BJ (cell line): ENCODE measurements at regions not wholly inside any gene's neighbourhood (a gene's known extent, or its start where the extent isn't known, plus 50 kb on each side); places are given as distances from the start of the nearest gene placed in this dataset.

Source experiments
- CTCF ChIA-PET: fragments of 350-600 bp; formaldehyde crosslinking; extraction: SDS; loops from one replicate; lab custom pipeline; 2021; ENCODE audit warnings: antibody characterized with exemption, inconsistent platforms; lab: Yijun Ruan, JAX
- POLR2A ChIA-PET: fragments of 300-600 bp; sonication (Branson Sonifier 250); formaldehyde crosslinking; extraction: SDS; loops from one replicate; lab custom pipeline; 2021; ENCODE audit warnings: antibody characterized with exemption; lab: Charles Lee
- DNase-seq: peaks from one replicate; pipeline ENCODE4 v3.0.0-alpha.2; 2011; ENCODE audit warnings: low read depth
- H3K27me3 ChIP-seq: 2 replicates; pipeline ENCODE4 v1.6.0; 2011; ENCODE audit warnings: low read length; ENCODE audit not compliant: control insufficient read depth, insufficient read depth
- H3K36me3 ChIP-seq: 2 replicates; pipeline ENCODE4 v1.5.1; 2011; ENCODE audit warnings: low read length; ENCODE audit not compliant: control insufficient read depth, insufficient read depth
- H3K4me3 ChIP-seq: 2 replicates; pipeline ENCODE4 v1.5.1; 2011; ENCODE audit warnings: low read depth, mild to moderate bottlenecking, control low read depth, low read length
- TF ChIP-seq, protein P1 (sequence below): IDR thresholded peaks from 2 replicates; pipeline ENCODE4 v1.5.1; 2011; ENCODE audit warnings: low read depth, mild to moderate bottlenecking, control low read depth, inconsistent platforms, low read length, moderate library complexity; ENCODE audit not compliant: insufficient read depth

DNA sequence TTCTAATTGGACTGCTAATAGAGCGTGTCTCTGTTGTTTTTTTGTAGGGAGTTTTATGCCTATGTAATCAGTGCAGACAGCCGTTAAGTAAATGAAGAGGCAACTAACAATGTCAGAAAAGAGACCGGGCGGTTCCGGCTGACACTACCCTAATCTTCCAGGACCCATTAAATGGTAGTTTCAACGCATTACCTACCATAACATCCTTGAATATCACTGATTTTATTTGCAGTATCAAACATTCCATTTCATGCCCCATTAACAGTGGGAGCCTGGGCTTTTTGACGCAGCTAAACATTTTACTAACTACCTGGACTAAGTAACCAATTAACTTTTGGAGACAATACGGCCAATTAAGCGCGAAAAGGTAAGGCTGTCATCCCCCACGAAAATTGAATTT, 832.9 kb upstream of the NR2F2 start:
- H3K4me3 ChIP-seq = no peak overlapping the region
- ChIA-PET CTCF (no interaction called here), POLR2A (no interaction called here)
- DNase-seq = no peak
- TF ChIP-seq, protein P1, sequence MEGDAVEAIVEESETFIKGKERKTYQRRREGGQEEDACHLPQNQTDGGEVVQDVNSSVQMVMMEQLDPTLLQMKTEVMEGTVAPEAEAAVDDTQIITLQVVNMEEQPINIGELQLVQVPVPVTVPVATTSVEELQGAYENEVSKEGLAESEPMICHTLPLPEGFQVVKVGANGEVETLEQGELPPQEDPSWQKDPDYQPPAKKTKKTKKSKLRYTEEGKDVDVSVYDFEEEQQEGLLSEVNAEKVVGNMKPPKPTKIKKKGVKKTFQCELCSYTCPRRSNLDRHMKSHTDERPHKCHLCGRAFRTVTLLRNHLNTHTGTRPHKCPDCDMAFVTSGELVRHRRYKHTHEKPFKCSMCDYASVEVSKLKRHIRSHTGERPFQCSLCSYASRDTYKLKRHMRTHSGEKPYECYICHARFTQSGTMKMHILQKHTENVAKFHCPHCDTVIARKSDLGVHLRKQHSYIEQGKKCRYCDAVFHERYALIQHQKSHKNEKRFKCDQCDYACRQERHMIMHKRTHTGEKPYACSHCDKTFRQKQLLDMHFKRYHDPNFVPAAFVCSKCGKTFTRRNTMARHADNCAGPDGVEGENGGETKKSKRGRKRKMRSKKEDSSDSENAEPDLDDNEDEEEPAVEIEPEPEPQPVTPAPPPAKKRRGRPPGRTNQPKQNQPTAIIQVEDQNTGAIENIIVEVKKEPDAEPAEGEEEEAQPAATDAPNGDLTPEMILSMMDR = no peak
- no peaks in the 10 kb centered on the region for H3K27me3 ChIP-seq
- H3K36me3 ChIP-seq = no peaks in the 10 kb centered on the region

DNA sequence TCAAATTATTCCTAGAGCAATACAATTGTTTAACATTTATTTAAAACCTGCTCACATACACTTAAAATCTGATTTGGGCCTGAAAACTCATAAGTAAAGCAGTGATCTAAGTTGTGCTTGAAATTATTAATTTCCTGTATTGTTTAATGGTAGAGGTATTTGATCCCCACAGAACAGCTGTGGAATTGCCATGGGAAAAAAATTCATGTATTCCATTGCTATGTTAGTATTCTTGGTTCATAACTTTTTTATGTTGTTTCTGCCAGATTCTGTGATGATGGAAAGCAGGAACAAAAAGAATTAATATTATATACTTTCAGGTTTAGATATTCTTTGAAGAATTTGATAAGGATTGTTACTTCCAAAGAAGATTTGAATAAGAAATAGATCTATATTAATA, 831.5 kb upstream of the NR2F2 start:
- DNase-seq = no peak
- POLR2A ChIA-PET = no interaction called here
- CTCF ChIA-PET = no interaction called here
- H3K27me3 ChIP-seq = no peaks in the 10 kb centered on the region
- H3K36me3 ChIP-seq = no peaks in the 10 kb centered on the region
- H3K4me3 ChIP-seq = no peak overlapping the region
- TF ChIP-seq, protein P1 = no peak

DNA sequence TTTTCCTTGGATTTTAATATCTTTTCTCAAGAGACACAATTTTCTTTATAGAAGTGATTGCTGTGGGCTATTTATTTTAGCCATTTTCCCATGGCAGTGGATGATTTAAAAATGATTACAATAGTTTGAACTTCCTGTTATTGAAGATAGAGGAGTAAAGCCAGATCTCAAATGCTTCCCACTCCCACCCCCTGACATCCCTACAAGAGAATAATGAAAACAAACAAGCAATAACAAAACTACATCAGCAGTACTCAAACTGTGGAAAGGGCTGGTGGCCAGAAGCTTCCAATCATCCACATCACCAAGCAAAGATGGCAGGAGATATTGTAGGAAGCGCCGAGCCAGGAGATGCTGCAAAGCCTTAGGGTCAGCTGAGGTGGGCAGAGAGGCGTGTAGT, 831.1 kb upstream of the NR2F2 start:
- no peaks in the 10 kb centered on the region for H3K27me3 ChIP-seq
- ChIA-PET CTCF (no interaction called here), POLR2A (no interaction called here)
- TF ChIP-seq, protein P1 = no peak
- H3K36me3 ChIP-seq = no peaks in the 10 kb centered on the region
- DNase-seq = no peak
- no peak overlapping the region for H3K4me3 ChIP-seq

DNA sequence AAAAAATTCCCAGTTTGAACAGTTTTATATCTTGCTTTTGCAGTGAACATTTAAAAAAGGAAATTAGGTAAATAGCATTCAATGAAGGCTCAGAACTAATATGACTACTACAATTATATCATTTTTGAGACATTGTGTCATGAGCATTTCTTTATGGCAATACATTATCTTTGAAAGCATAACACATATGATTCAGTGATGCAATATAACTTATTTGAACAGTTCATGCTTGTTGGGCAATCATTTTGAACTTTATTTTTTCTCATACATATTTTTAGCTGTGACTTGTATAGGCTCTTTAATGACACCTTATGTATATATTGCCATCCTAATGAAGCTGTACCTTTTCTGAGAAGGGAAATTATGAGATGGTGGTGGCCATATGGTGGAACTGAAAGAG, 828.6 kb upstream of the NR2F2 start:
- ChIA-PET POLR2A (interaction anchor here (0.7 kb wide), 1 partner anchor 10 kb away, joined by 4 read pairs; no protein-coding TSS in a partner anchor), CTCF (no interaction called here)
- TF ChIP-seq, protein P1 = no peak
- Histone ChIP-seq H3K4me3 (no peak overlapping the region), H3K27me3 (no peaks in the 10 kb centered on the region), H3K36me3 (no peaks in the 10 kb centered on the region)
- no peak for DNase-seq

DNA sequence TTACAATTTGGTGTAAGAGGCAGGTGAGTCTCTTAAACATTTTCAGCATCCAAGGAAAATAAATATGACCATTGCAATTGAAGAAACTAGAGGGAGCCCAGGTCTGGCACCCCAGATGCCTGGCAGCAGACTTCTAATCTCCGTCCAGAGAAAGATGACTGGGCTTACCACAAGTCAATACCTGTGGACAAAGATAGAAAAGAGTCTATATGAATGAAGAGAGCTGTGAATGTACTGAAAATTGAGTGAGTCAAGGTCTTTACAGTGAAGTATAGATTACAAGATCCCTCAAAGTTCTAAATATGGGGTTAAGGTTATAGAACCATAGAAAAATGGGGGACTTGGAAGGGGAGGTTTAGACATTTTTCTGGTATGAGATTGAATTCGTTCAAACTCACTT, 827.4 kb upstream of the NR2F2 start:
- TF ChIP-seq, protein P1 = no peak
- ChIA-PET CTCF (interaction anchor here (0.7 kb wide), 1 partner anchor 236 kb away, joined by 5 read pairs; no protein-coding TSS in a partner anchor), POLR2A (no interaction called here)
- no peaks in the 10 kb centered on the region for H3K36me3 ChIP-seq
- no peak overlapping the region for H3K4me3 ChIP-seq
- no peak for DNase-seq
- no peaks in the 10 kb centered on the region for H3K27me3 ChIP-seq
